ENCODE measurements at regions not wholly inside any gene's neighbourhood (a gene's known extent, or its start where the extent isn't known, plus 50 kb on each side); places are given as distances from the start of the nearest gene placed in this dataset.

- TF ChIP-seq EZH2 (IDR thresholded peaks at IDR 0.05; ENCODE audit: insufficient read depth, low read length) (no peak), CTCF (IDR thresholded peaks at IDR 0.05; ENCODE audit: insufficient read depth, low read depth, low read length) (peak; percentile 50)
Observed at GRCh38 chr21:32826329-32827167, 55.0 kb upstream of the PAXBP1 start.
